ENCODE measurements at regions not wholly inside any gene's neighbourhood (a gene's known extent, or its start where the extent isn't known, plus 50 kb on each side); places are given as distances from the start of the nearest gene placed in this dataset.
"Not testable (repeated sequence)": the region's sequence is repeated elsewhere in the genome, so short reads cannot be mapped to it uniquely, and the experiment has no call there.

GRCh38 chr1:64414855-64415546, 54.9 kb upstream of the CACHD1 start:
- CTCF ChIA-PET; H3K9ac ChIP-seq (ENCODE audit: low read length); H3K4me1 ChIP-seq (ENCODE audit: control insufficient read depth in 1 of 2, insufficient read depth in 2 of 2, low read length in 2 of 2); H3K36me3 ChIP-seq (ENCODE audit: control insufficient read depth in 1 of 2, insufficient read depth in 2 of 2, low read length in 2 of 2); BruUV-seq (replicated peaks); H3K4me2 ChIP-seq (ENCODE audit: low read length); H3K9me3 ChIP-seq (ENCODE audit: control insufficient read depth in 1 of 2, insufficient read depth in 1 of 2, low read depth in 1 of 2, low read length in 2 of 2); DNase-seq (ENCODE audit: low read depth, low spot score); H3K4me3 ChIP-seq (replicated peaks in 1 of 2; ENCODE audit: low read depth in 1 of 2, low read length in 2 of 2); H2AFZ ChIP-seq (ENCODE audit: low read depth, low read length, poor library complexity, severe bottlenecking); intact Hi-C loops (cut with micrococcal nuclease); POLR2A ChIA-PET; H3K27me3 ChIP-seq (ENCODE audit: insufficient read depth, low read length); H3K9me2 ChIP-seq (ENCODE audit: insufficient read depth); H3K79me2 ChIP-seq (ENCODE audit: insufficient read depth, low read length); ATAC-seq; RAD21 ChIA-PET (ENCODE audit: low non-redundant PET in 1 of 2, low total read pairs in 2 of 2, uncharacterized antibody in 2 of 2, unreplicated experiment in 2 of 2); H3K27ac ChIP-seq (ENCODE audit: low read depth, low read length); H4K20me1 ChIP-seq (ENCODE audit: insufficient read depth): not testable (repeated sequence)

- no peaks in the 10 kb centered on the region for H4K20me1 ChIP-seq (ENCODE audit: insufficient read depth)
- no peaks in the 10 kb centered on the region for H3K36me3 ChIP-seq (ENCODE audit: control insufficient read depth in 1 of 2, insufficient read depth in 2 of 2, low read length in 2 of 2)
- ATAC-seq = no peak
- no peaks in the 10 kb centered on the region for H3K9me3 ChIP-seq (ENCODE audit: control insufficient read depth in 1 of 2, insufficient read depth in 1 of 2, low read depth in 1 of 2, low read length in 2 of 2)
- CTCF ChIA-PET = no interaction called here
- DNase-seq (ENCODE audit: low read depth, low spot score) = no peak
- H3K27ac ChIP-seq (ENCODE audit: low read depth, low read length) = no peak overlapping the region
- H3K27me3 ChIP-seq (ENCODE audit: insufficient read depth, low read length) = no peaks in the 10 kb centered on the region
- no peak overlapping the region for H2AFZ ChIP-seq (ENCODE audit: low read depth, low read length, poor library complexity, severe bottlenecking)
- no peaks in the 10 kb centered on the region for H3K4me1 ChIP-seq (ENCODE audit: control insufficient read depth in 1 of 2, insufficient read depth in 2 of 2, low read length in 2 of 2)
- no peak overlapping the region for H3K4me2 ChIP-seq (ENCODE audit: low read length)
- POLR2A ChIA-PET = no interaction called here
- RAD21 ChIA-PET (ENCODE audit: low non-redundant PET in 1 of 2, low total read pairs in 2 of 2, uncharacterized antibody in 2 of 2, unreplicated experiment in 2 of 2) = no interaction called here
- BruUV-seq (replicated peaks) = no TSS peak
- intact Hi-C loops (cut with micrococcal nuclease) = no loop called here
- no peak for TF ChIP-seq JUND (IDR thresholded peaks at IDR 0.05)
- TF ChIP-seq ZNF274 (IDR thresholded peaks at IDR 0.05; ENCODE audit: low read depth, low read length) = no peak
- TF ChIP-seq ELF1 (IDR thresholded peaks at IDR 0.05; ENCODE audit: borderline replicate concordance, low read depth) = no peak
- no peak for TF ChIP-seq CTCF (IDR thresholded peaks at IDR 0.05 in 2 of 3, conservative IDR thresholded peaks at IDR 0.05 in 1 of 3; ENCODE audit: borderline replicate concordance in 1 of 3, insufficient read depth in 1 of 3, low read depth in 2 of 3, low read length in 2 of 3)
- TF ChIP-seq POLR2AphosphoS5 (IDR thresholded peaks at IDR 0.05; ENCODE audit: low read depth, low read length) = no peak
- no peak for TF ChIP-seq TCF7L2 (IDR thresholded peaks at IDR 0.05; ENCODE audit: borderline replicate concordance, extremely low read depth, insufficient read depth, insufficient read length)
- TF ChIP-seq EZH2phosphoT487 (IDR thresholded peaks at IDR 0.05; ENCODE audit: borderline replicate concordance) = no peak
- TF ChIP-seq ZBTB33 (IDR thresholded peaks at IDR 0.05; ENCODE audit: extremely low read depth, insufficient replicate concordance, low read length) = no peak
- TF ChIP-seq POLR2A (IDR thresholded peaks at IDR 0.05; ENCODE audit: borderline replicate concordance, extremely low read depth, insufficient read depth, insufficient read length) = no peak
- TF ChIP-seq REST (IDR thresholded peaks at IDR 0.05; ENCODE audit: low read depth) = no peak
- TF ChIP-seq EZH2 (IDR thresholded peaks at IDR 0.05) = no peak
- H3K9ac ChIP-seq (ENCODE audit: low read length) = no peak overlapping the region
- H3K4me3 ChIP-seq (replicated peaks in 1 of 2; ENCODE audit: low read depth in 1 of 2, low read length in 2 of 2) = no peak overlapping the region
- H3K79me2 ChIP-seq (ENCODE audit: insufficient read depth, low read length) = no peaks in the 10 kb centered on the region
- no peaks in the 10 kb centered on the region for H3K9me2 ChIP-seq (ENCODE audit: insufficient read depth)
These were observed 52.1 kb upstream of the CACHD1 start for GRCh38 chr1:64417803-64418202.
